Mesendoderm (in vitro differentiated cells): ENCODE measurements at regions not wholly inside any gene's neighbourhood (a gene's known extent, or its start where the extent isn't known, plus 50 kb on each side); places are given as distances from the start of the nearest gene placed in this dataset.

ENCODE experiments used
- DNase-seq: peaks from one replicate; pipeline ENCODE4 v3.0.0; 2013
- H2AK5ac ChIP-seq: 2 replicates; pipeline ENCODE4 v1.6.1; 2013; ENCODE audit warnings: low read length, inconsistent platforms
- H2BK120ac ChIP-seq: 2 replicates; pipeline ENCODE4 v1.6.1; 2013; ENCODE audit warnings: low read depth, mild to moderate bottlenecking, low read length, moderate library complexity, mixed read lengths
- H2BK15ac ChIP-seq: replicated peaks from 2 replicates; pipeline ENCODE4 v1.6.1; 2013; ENCODE audit warnings: low read depth, mild to moderate bottlenecking, moderate library complexity
- H2BK5ac ChIP-seq: 2 replicates; pipeline ENCODE4 v1.6.1; 2013; ENCODE audit warnings: low read length, inconsistent platforms
- H3K18ac ChIP-seq: 2 replicates; pipeline ENCODE4 v1.6.1; 2013; ENCODE audit warnings: mild to moderate bottlenecking, low read length, mixed read lengths
- H3K23ac ChIP-seq: one replicate; pipeline ENCODE4 v1.6.1; 2013; ENCODE audit warnings: low read length
- H3K27ac ChIP-seq: 2 replicates; pipeline ENCODE4 v1.5.1; 2013; ENCODE audit warnings: low read depth, mild to moderate bottlenecking, inconsistent platforms, low read length, moderate library complexity
- H3K27me3 ChIP-seq: 2 replicates; pipeline ENCODE4 v1.6.1; 2013; ENCODE audit warnings: low read length, control low read depth, mild to moderate bottlenecking, inconsistent platforms; ENCODE audit not compliant: insufficient read depth, poor library complexity
- H3K36me3 ChIP-seq: 2 replicates; pipeline ENCODE4 v1.6.1; 2013; ENCODE audit warnings: low read length, inconsistent platforms; ENCODE audit not compliant: control insufficient read depth, insufficient read depth
- H3K4ac ChIP-seq: one replicate; pipeline ENCODE4 v1.6.1; 2013; ENCODE audit warnings: low read depth, mild to moderate bottlenecking, low read length, moderate library complexity
- H3K4me1 ChIP-seq: 2 replicates; pipeline ENCODE4 v1.6.1; 2013; ENCODE audit warnings: low read depth, low read length, inconsistent platforms; ENCODE audit not compliant: control insufficient read depth
- H3K4me2 ChIP-seq: 2 replicates; pipeline ENCODE4 v1.6.1; 2013; ENCODE audit warnings: low read length
- H3K4me3 ChIP-seq: 2 replicates; pipeline ENCODE4 v1.5.1; 2013; ENCODE audit warnings: mild to moderate bottlenecking, low read length
- H3K56ac ChIP-seq: one replicate; pipeline ENCODE4 v1.6.1; 2013; ENCODE audit warnings: low read length
- H3K79me1 ChIP-seq: 2 replicates; pipeline ENCODE4 v1.6.1; 2013; ENCODE audit warnings: low read length, inconsistent platforms
- H3K79me2 ChIP-seq: 2 replicates; pipeline ENCODE4 v1.6.1; 2013; ENCODE audit warnings: mild to moderate bottlenecking, low read length; ENCODE audit not compliant: control insufficient read depth, insufficient read depth
- H3K9ac ChIP-seq: 2 replicates; pipeline ENCODE4 v1.6.1; 2013; ENCODE audit warnings: low read length, inconsistent platforms
- H4K5ac ChIP-seq: one replicate; pipeline ENCODE4 v1.6.1; 2013; ENCODE audit warnings: low read length
- H4K8ac ChIP-seq: one replicate; pipeline ENCODE4 v1.6.1; 2013; ENCODE audit warnings: low read depth, mild to moderate bottlenecking, control low read depth, low read length, moderate library complexity
- WGBS: extraction: QIAGEN DNeasy Blood & Tissue Kit; methylation state at CpG from one replicate; pipeline ENCODE4 v1.1.7; 2013; ENCODE audit warnings: low lambda C conversion rate, missing lambda C conversion rate; ENCODE audit not compliant: insufficient coverage; ENCODE audit errors: extremely low coverage; 5-methylcytosine and 5-hydroxymethylcytosine counted together

- Histone ChIP-seq H3K4me1 (no peaks in the 10 kb centered on the region), H2BK5ac (no peak overlapping the region), H3K18ac (no peak overlapping the region), H3K4me2 (no peak overlapping the region), H3K56ac (no peak overlapping the region), H2AK5ac (no peak overlapping the region), H2BK15ac (no peak overlapping the region), H3K27me3 (no peaks in the 10 kb centered on the region), H3K9ac (no peak overlapping the region), H3K4me3 (no peak overlapping the region), H4K8ac (no peak overlapping the region), H3K36me3 (no peaks in the 10 kb centered on the region), H4K5ac (no peak overlapping the region), H2BK120ac (no peak overlapping the region), H3K79me2 (no peaks in the 10 kb centered on the region), H3K4ac (no peak overlapping the region), H3K79me1 (no peaks in the 10 kb centered on the region), H3K23ac (no peak overlapping the region), H3K27ac (no peak overlapping the region)
- DNase-seq: no peak
Observed at GRCh38 chr4:20030108-20030507, 221.6 kb upstream of the SLIT2 start.

- no peak overlapping the region for H2BK5ac ChIP-seq
- H3K23ac ChIP-seq: no peak overlapping the region
- H3K18ac ChIP-seq: no peak overlapping the region
- no peak overlapping the region for H3K56ac ChIP-seq
- no peak overlapping the region for H3K4me3 ChIP-seq
- H3K79me2 ChIP-seq: no peaks in the 10 kb centered on the region
- no peak overlapping the region for H2AK5ac ChIP-seq
- no peaks in the 10 kb centered on the region for H3K4me1 ChIP-seq
- no peaks in the 10 kb centered on the region for H3K79me1 ChIP-seq
- no peak for DNase-seq
- H4K8ac ChIP-seq: no peak overlapping the region
- no peaks in the 10 kb centered on the region for H3K36me3 ChIP-seq
- H3K27me3 ChIP-seq: no peaks in the 10 kb centered on the region
- H3K4me2 ChIP-seq: no peak overlapping the region
- no peak overlapping the region for H3K27ac ChIP-seq
- no peak overlapping the region for H3K4ac ChIP-seq
- no peak overlapping the region for H4K5ac ChIP-seq
- no peak overlapping the region for H3K9ac ChIP-seq
- no peak overlapping the region for H2BK15ac ChIP-seq
- no CpG with 5 or more reads among the region's 4 CpGs for WGBS
- H2BK120ac ChIP-seq: no peak overlapping the region
Observed at GRCh38 chr4:20028645-20029044, 223.1 kb upstream of the SLIT2 start.

GRCh38 chr4:20026456-20026855, 225.2 kb upstream of the SLIT2 start:
- Histone ChIP-seq H3K79me1 (no peaks in the 10 kb centered on the region), H2BK15ac (no peak overlapping the region), H3K4me3 (no peak overlapping the region), H3K27me3 (no peaks in the 10 kb centered on the region), H2BK120ac (no peak overlapping the region), H3K79me2 (no peaks in the 10 kb centered on the region), H3K36me3 (no peaks in the 10 kb centered on the region), H3K4ac (no peak overlapping the region), H3K9ac (no peak overlapping the region), H3K27ac (no peak overlapping the region), H4K5ac (no peak overlapping the region), H3K4me2 (no peak overlapping the region), H2AK5ac (no peak overlapping the region), H2BK5ac (no peak overlapping the region), H3K56ac (no peak overlapping the region), H3K18ac (no peak overlapping the region), H4K8ac (no peak overlapping the region), H3K4me1 (no peaks in the 10 kb centered on the region), H3K23ac (no peak overlapping the region)
- WGBS: no CpG with 5 or more reads among the region's 2 CpGs
- no peak for DNase-seq

GRCh38 chr4:20022471-20022870, 229.2 kb upstream of the SLIT2 start:
- Histone ChIP-seq H3K9ac (no peak overlapping the region), H3K23ac (no peak overlapping the region), H3K27me3 (no peaks in the 10 kb centered on the region), H4K8ac (no peak overlapping the region), H3K4ac (no peak overlapping the region), H2BK5ac (no peak overlapping the region), H3K27ac (no peak overlapping the region), H3K4me1 (no peaks in the 10 kb centered on the region), H3K4me3 (no peak overlapping the region), H3K56ac (no peak overlapping the region), H2BK15ac (no peak overlapping the region), H3K79me2 (no peaks in the 10 kb centered on the region), H4K5ac (no peak overlapping the region), H3K79me1 (no peaks in the 10 kb centered on the region), H2AK5ac (no peak overlapping the region), H3K36me3 (no peaks in the 10 kb centered on the region), H2BK120ac (no peak overlapping the region), H3K4me2 (no peak overlapping the region), H3K18ac (no peak overlapping the region)
- WGBS: no CpG with 5 or more reads among the region's 2 CpGs
- DNase-seq: no peak

GRCh38 chr4:20020056-20020455, 231.6 kb upstream of the SLIT2 start:
- Histone ChIP-seq H2AK5ac (no peak overlapping the region), H2BK120ac (no peak overlapping the region), H3K18ac (no peak overlapping the region), H4K5ac (no peak overlapping the region), H3K4me3 (no peak overlapping the region), H3K23ac (no peak overlapping the region), H3K4ac (no peak overlapping the region), H3K27ac (no peak overlapping the region), H3K4me2 (no peak overlapping the region), H3K79me1 (no peaks in the 10 kb centered on the region), H3K4me1 (no peaks in the 10 kb centered on the region), H4K8ac (no peak overlapping the region), H3K36me3 (no peaks in the 10 kb centered on the region), H3K56ac (no peak overlapping the region), H3K27me3 (no peaks in the 10 kb centered on the region), H2BK5ac (no peak overlapping the region), H2BK15ac (no peak overlapping the region), H3K9ac (no peak overlapping the region), H3K79me2 (no peaks in the 10 kb centered on the region)
- no CpG with 5 or more reads among the region's 2 CpGs for WGBS
- no peak for DNase-seq

GRCh38 chr4:20019310-20020015, 232.2 kb upstream of the SLIT2 start:
- no peak for DNase-seq
- Histone ChIP-seq H4K5ac (no peak overlapping the region), H2BK120ac (no peak overlapping the region), H3K4me3 (no peak overlapping the region), H3K36me3 (no peaks in the 10 kb centered on the region), H3K4me1 (no peaks in the 10 kb centered on the region), H3K18ac (no peak overlapping the region), H4K8ac (no peak overlapping the region), H2BK5ac (no peak overlapping the region), H3K23ac (no peak overlapping the region), H3K79me2 (no peaks in the 10 kb centered on the region), H2BK15ac (no peak overlapping the region), H3K9ac (no peak overlapping the region), H3K79me1 (no peaks in the 10 kb centered on the region), H3K27me3 (no peaks in the 10 kb centered on the region), H3K4ac (no peak overlapping the region), H3K4me2 (no peak overlapping the region), H2AK5ac (no peak overlapping the region), H3K56ac (no peak overlapping the region), H3K27ac (no peak overlapping the region)
- WGBS: no CpG with 5 or more reads among the region's 4 CpGs
